ENCODE measurements at regions not wholly inside any gene's neighbourhood (a gene's known extent, or its start where the extent isn't known, plus 50 kb on each side); places are given as distances from the start of the nearest gene placed in this dataset.
A peak's percentile ranks its signal among the peaks of the same experiment; 100 is the strongest.

DNA sequence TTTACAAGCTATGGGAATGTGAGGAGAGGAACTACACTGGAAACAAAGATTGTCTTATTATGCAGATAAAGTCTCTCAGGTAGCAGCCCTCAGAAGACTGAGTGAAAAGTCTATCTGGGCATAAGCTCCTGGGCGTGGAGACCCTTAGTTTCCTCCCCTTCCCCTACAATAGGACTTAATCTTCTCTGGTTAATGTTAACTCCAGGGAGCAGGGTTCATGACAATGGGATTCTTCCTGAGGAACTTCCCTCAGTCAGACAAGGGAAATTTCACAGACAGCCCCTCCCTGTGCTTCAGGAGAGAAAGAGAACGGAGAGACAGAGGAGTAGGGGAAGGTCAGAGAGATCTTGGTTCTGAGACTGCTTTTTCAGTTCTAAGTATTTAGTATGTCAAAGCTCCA, 1428.6 kb downstream of the LRRC4C start:
- Mint-ChIP-seq H3K9me3 (no peaks in the 10 kb centered on the region), H3K36me3 (ENCODE audit: low read depth) (no peaks in the 10 kb centered on the region), H3K4me3 (no peak overlapping the region), H3K4me1 (peaks cover 15% of the 10 kb centered on the region), H3K27ac (peak overlapping the region; percentile 60 to 87 (median 87)), H3K27me3 (ENCODE audit: low read depth) (peaks cover 2% of the 10 kb centered on the region)
- TF ChIP-seq, protein P1, sequence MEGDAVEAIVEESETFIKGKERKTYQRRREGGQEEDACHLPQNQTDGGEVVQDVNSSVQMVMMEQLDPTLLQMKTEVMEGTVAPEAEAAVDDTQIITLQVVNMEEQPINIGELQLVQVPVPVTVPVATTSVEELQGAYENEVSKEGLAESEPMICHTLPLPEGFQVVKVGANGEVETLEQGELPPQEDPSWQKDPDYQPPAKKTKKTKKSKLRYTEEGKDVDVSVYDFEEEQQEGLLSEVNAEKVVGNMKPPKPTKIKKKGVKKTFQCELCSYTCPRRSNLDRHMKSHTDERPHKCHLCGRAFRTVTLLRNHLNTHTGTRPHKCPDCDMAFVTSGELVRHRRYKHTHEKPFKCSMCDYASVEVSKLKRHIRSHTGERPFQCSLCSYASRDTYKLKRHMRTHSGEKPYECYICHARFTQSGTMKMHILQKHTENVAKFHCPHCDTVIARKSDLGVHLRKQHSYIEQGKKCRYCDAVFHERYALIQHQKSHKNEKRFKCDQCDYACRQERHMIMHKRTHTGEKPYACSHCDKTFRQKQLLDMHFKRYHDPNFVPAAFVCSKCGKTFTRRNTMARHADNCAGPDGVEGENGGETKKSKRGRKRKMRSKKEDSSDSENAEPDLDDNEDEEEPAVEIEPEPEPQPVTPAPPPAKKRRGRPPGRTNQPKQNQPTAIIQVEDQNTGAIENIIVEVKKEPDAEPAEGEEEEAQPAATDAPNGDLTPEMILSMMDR (IDR thresholded peaks at IDR 0.05; ENCODE audit: unreplicated experiment in 3 of 3) = no peak

DNA sequence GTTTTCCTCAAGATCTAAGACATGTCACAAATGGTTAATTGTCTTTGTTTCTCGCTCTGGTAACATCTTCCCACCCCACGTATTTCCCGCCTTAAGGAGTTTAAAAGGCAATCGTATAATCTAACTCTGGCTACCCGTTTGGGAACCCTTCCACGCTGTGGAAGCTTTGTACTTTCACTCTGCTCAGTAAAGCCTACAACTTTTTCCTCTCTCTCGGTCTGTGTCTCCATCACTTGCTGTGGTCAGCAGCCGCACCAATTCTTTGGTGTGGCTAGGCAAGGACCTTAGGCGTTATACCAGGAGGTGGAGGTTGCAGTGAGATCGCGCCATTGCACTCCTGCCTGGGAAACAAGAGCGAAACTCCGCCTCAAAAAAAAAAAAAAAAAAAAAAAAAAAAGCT, 1430.1 kb downstream of the LRRC4C start:
- Mint-ChIP-seq H3K27ac (peak overlapping the region; percentile 87 to 94 (median 93)), H3K4me1 (peaks cover 17% of the 10 kb centered on the region), H3K36me3 (ENCODE audit: low read depth) (no peaks in the 10 kb centered on the region), H3K9me3 (no peaks in the 10 kb centered on the region), H3K27me3 (ENCODE audit: low read depth) (peaks cover 4% of the 10 kb centered on the region), H3K4me3 (peak overlapping the region; percentile 65 to 76 (median 65))
- TF ChIP-seq, protein P1 (IDR thresholded peaks at IDR 0.05; ENCODE audit: unreplicated experiment in 3 of 3) = no peak

DNA sequence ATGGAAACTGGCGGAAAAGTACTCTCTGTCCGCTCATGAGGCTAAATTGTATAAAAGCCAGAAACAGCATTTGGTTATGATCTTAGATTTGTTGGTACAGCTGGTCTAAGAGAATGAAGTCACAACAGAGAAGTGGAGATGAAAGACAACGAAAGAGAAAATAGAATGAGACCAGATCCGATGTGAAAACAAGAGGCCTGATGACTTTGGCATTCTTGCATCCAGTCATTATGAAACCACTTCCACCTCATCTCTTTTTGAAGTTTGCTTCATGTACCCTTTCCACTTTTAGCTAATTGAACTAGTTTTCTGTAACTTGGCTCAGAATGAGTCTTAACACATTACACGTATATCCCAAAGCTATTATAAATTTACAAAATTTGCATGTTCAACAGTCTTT, 1431.7 kb downstream of the LRRC4C start:
- TF ChIP-seq, protein P1 (IDR thresholded peaks at IDR 0.05; ENCODE audit: unreplicated experiment in 3 of 3) = no peak
- Mint-ChIP-seq H3K27me3 (ENCODE audit: low read depth) (peaks cover 4% of the 10 kb centered on the region), H3K9me3 (no peaks in the 10 kb centered on the region), H3K4me1 (peaks cover 22% of the 10 kb centered on the region), H3K27ac (peak overlapping the region in 1 of 3 experiments; percentile 93), H3K36me3 (ENCODE audit: low read depth) (no peaks in the 10 kb centered on the region), H3K4me3 (no peak overlapping the region)

DNA sequence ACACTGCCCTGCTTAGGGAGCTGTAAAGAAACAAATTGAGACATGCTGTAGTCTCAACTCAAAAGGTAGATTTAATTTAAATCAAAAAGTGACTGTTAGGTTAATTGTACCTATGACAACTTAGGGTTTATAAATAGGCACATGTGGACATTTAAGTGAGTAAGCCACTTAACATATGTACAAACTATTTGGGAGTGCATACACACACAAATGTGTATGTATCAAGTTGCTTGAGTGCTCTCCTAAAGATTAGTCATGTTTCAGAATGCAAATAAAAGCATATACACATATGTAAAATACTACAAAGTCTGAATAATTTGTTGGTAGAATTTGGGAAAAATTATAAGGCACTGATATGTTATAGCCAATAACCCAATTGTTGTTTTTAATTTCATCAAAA, 1435.7 kb downstream of the LRRC4C start:
- no peak overlapping the region for H3K4me3 Mint-ChIP-seq
- peaks cover 3% of the 10 kb centered on the region for H3K36me3 Mint-ChIP-seq (ENCODE audit: low read depth)
- H3K27ac Mint-ChIP-seq = no peak overlapping the region
- H3K4me1 Mint-ChIP-seq = peaks cover 11% of the 10 kb centered on the region
- TF ChIP-seq, protein P1 (IDR thresholded peaks at IDR 0.05; ENCODE audit: unreplicated experiment in 3 of 3) = no peak
- H3K9me3 Mint-ChIP-seq = no peaks in the 10 kb centered on the region
- H3K27me3 Mint-ChIP-seq (ENCODE audit: low read depth) = peaks cover 4% of the 10 kb centered on the region

DNA sequence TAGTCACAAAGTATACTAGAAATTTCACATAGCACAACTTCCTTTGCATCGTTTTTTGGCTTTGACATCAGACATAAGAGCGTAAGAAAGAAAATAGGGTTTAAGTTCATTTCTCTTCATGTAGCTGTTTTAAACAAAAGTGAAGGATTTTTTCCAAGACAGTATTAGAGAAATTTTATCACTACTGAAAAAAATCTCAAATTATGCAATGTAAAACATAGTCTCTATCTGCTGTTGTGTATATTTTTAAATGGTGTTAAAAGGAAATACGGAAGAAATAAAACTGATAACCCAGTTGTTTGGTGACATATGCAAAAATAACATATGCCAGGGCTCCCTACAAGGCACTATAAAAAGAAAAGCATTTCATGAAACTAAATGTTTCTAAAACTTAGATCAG, 1449.4 kb downstream of the LRRC4C start:
- TF ChIP-seq, protein P1 (IDR thresholded peaks at IDR 0.05; ENCODE audit: unreplicated experiment in 3 of 3) = no peak
- Mint-ChIP-seq H3K4me1 (no peaks in the 10 kb centered on the region), H3K9me3 (peaks cover 3% of the 10 kb centered on the region), H3K27me3 (ENCODE audit: low read depth) (no peaks in the 10 kb centered on the region), H3K4me3 (no peak overlapping the region), H3K36me3 (ENCODE audit: low read depth) (no peaks in the 10 kb centered on the region), H3K27ac (no peak overlapping the region)

DNA sequence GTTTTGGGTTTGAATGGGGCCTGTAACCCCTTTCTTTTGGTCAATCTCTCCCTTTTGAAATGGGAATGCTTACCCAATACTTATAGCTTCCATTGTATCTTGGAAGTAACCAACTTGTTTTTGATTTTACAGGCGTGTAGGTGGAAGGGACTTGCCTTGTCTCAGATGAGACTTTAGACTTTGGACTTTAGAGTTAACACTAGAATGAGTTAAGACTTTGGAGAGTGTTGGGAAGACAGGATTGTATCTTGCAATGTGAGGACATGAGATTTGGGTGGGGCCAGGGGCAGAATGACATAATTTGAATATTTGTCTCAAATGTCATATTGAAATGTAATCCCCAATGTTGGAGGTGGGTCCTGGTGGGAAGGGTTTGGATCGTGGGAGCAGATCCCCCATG, 1466.9 kb downstream of the LRRC4C start:
- Mint-ChIP-seq H3K27me3 (ENCODE audit: low read depth) (no peaks in the 10 kb centered on the region), H3K36me3 (ENCODE audit: low read depth) (peaks cover 26% of the 10 kb centered on the region), H3K4me1 (peaks cover 16% of the 10 kb centered on the region), H3K4me3 (no peak overlapping the region), H3K9me3 (peaks cover 17% of the 10 kb centered on the region), H3K27ac (peak overlapping the region in 1 of 3 experiments; percentile 42)
- TF ChIP-seq, protein P1 (IDR thresholded peaks at IDR 0.05; ENCODE audit: unreplicated experiment in 3 of 3) = no peak
